ENCODE measurements at regions not wholly inside any gene's neighbourhood (a gene's known extent, or its start where the extent isn't known, plus 50 kb on each side); places are given as distances from the start of the nearest gene placed in this dataset.

DNA sequence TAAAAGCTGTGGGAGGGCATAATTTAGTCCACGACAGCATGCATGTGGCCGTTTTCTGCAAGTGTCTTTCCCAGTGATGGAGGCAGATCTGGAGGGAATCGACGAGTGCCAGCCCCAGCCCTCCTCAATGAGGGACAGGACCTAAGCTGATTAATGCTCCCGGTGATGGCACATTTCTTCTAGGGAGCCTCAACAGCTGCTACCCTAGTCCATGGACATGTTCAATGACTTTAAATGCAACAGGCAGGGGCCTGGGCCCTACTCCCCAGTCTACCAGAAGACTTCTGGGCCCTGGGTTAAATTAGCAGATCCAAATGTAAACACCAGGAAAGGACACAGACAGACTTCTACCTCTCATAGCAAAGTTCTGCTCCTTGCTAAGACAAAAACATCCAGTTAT lies 155.1 kb downstream of the ACTR3 start:
- no TSS peak for BruUV-seq (replicated peaks)
- intact Hi-C loops (cut with micrococcal nuclease), result no loop called here
- DNase-seq, result no peak
- no peaks in the 10 kb centered on the region for H3K9me2 ChIP-seq (replicated peaks; ENCODE audit: low read length)
- no peak overlapping the region for H3K4me3 ChIP-seq (ENCODE audit: low read length)
- no peak overlapping the region for H3K27ac ChIP-seq (ENCODE audit: low read length)
- H4K20me1 ChIP-seq (ENCODE audit: low read length), result no peaks in the 10 kb centered on the region
- ChIA-PET CTCF (no interaction called here), POLR2A (ENCODE audit: unreplicated experiment) (no interaction called here)
- no peaks in the 10 kb centered on the region for H3F3A ChIP-seq (ENCODE audit: low read length, unreplicated experiment)
- H3K79me2 ChIP-seq (ENCODE audit: low read length), result no peaks in the 10 kb centered on the region
- no peak for TF ChIP-seq EZH2phosphoT487 (IDR thresholded peaks at IDR 0.05; ENCODE audit: borderline replicate concordance, low read length)
- TF ChIP-seq CTCF (conservative IDR thresholded peaks at IDR 0.05; ENCODE audit: low read depth, low read length), result no peak
- TF ChIP-seq EZH2 (IDR thresholded peaks at IDR 0.05; ENCODE audit: low read length, unreplicated experiment), result no peak
- H2AFZ ChIP-seq (ENCODE audit: low read length), result no peak overlapping the region
- no peak overlapping the region for H3K9ac ChIP-seq (ENCODE audit: low read length)
- no peak for ATAC-seq
- no peaks in the 10 kb centered on the region for H3K36me3 ChIP-seq (ENCODE audit: low read depth, low read length)
- no peaks in the 10 kb centered on the region for H3K9me3 ChIP-seq (ENCODE audit: low read length)
- H3K4me2 ChIP-seq (ENCODE audit: low read length), result no peak overlapping the region
- 0 out of 2 replicates have a peak, but pooled peaks cover 24% of the 10 kb centered on the region for H3K27me3 ChIP-seq (ENCODE audit: low read length)
- H3K4me1 ChIP-seq (ENCODE audit: insufficient read depth, low read length), result no peaks in the 10 kb centered on the region

DNA sequence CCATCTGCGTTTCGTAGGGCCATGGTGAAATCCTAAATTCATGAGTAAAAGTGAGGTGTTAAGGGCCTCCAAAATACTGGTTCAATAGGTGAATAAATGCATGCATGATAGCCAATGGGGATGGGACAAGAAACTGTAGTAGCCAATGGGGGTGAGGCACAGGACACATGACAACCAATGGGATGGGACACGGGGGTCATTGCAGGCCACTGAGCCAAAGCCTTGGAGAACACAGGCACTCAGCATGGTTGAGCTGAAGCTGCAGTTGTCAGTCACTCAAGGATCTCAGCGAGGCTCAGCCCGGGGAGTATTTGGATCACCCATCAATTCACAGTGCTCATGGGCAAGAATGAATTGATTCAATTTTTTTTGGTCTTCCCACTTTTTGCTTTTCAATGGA lies 156.5 kb downstream of the ACTR3 start:
- Histone ChIP-seq H3K4me1 (ENCODE audit: insufficient read depth, low read length) (no peaks in the 10 kb centered on the region), H3K79me2 (ENCODE audit: low read length) (no peaks in the 10 kb centered on the region), H3F3A (ENCODE audit: low read length, unreplicated experiment) (no peaks in the 10 kb centered on the region), H3K27me3 (ENCODE audit: low read length) (peaks cover 21% of the 10 kb centered on the region; the same call in 1 of the 2 replicates), H3K36me3 (ENCODE audit: low read depth, low read length) (no peaks in the 10 kb centered on the region), H3K9ac (ENCODE audit: low read length) (no peak overlapping the region), H3K27ac (ENCODE audit: low read length) (no peak overlapping the region), H3K4me3 (ENCODE audit: low read length) (no peak overlapping the region), H3K9me2 (replicated peaks; ENCODE audit: low read length) (no peaks in the 10 kb centered on the region), H2AFZ (ENCODE audit: low read length) (no peak overlapping the region), H3K4me2 (ENCODE audit: low read length) (no peak overlapping the region), H3K9me3 (ENCODE audit: low read length) (no peaks in the 10 kb centered on the region), H4K20me1 (ENCODE audit: low read length) (no peaks in the 10 kb centered on the region)
- ATAC-seq, result no peak
- intact Hi-C loops (cut with micrococcal nuclease), result no loop called here
- no TSS peak for BruUV-seq (replicated peaks)
- DNase-seq, result no peak
- CTCF ChIA-PET, result no interaction called here
- TF ChIP-seq EZH2phosphoT487 (IDR thresholded peaks at IDR 0.05; ENCODE audit: borderline replicate concordance, low read length), result no peak
- no peak for TF ChIP-seq EZH2 (IDR thresholded peaks at IDR 0.05; ENCODE audit: low read length, unreplicated experiment)
- TF ChIP-seq CTCF (conservative IDR thresholded peaks at IDR 0.05; ENCODE audit: low read depth, low read length), result no peak
- POLR2A ChIA-PET (ENCODE audit: unreplicated experiment), result no interaction called here

DNA sequence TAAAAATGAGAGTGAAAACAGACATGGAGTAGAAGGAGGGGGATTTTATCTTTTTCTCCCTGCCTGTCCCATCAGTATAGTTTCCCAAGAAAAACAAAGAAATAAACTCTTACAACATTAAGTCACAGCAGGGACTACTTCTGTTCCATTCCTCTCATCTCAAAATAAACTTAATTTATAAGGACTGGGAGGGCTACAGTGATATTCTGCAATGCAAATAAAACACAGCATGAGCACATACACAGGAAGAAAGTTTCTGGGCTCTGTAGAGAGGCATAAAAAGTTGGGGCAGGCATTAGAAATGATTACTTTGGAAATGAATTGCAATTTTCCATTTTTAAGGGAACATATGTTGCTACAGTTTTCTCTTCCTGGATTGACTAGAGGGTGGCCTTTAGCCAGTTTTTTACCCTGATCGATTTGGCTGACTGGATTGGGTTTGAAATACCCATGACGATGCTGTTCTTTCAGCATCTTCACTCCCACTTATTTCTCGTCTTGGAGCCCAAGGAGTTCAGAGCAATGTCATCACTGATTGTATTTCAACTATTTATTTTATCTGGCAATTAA lies 157.1 kb downstream of the ACTR3 start:
- Histone ChIP-seq H3K27me3 (ENCODE audit: low read length) (peaks cover 22% of the 10 kb centered on the region; the same call in 1 of the 2 replicates), H3K9me2 (replicated peaks; ENCODE audit: low read length) (no peaks in the 10 kb centered on the region), H3K4me1 (ENCODE audit: insufficient read depth, low read length) (no peaks in the 10 kb centered on the region), H2AFZ (ENCODE audit: low read length) (no peak overlapping the region), H3F3A (ENCODE audit: low read length, unreplicated experiment) (no peaks in the 10 kb centered on the region), H4K20me1 (ENCODE audit: low read length) (no peaks in the 10 kb centered on the region), H3K9ac (ENCODE audit: low read length) (no peak overlapping the region), H3K36me3 (ENCODE audit: low read depth, low read length) (no peaks in the 10 kb centered on the region), H3K27ac (ENCODE audit: low read length) (no peak overlapping the region), H3K4me3 (ENCODE audit: low read length) (no peak overlapping the region), H3K79me2 (ENCODE audit: low read length) (no peaks in the 10 kb centered on the region), H3K4me2 (ENCODE audit: low read length) (no peak overlapping the region), H3K9me3 (ENCODE audit: low read length) (no peaks in the 10 kb centered on the region)
- ATAC-seq, result no peak
- no TSS peak for BruUV-seq (replicated peaks)
- POLR2A ChIA-PET (ENCODE audit: unreplicated experiment), result no interaction called here
- intact Hi-C loops (cut with micrococcal nuclease), result no loop called here
- DNase-seq, result no peak
- CTCF ChIA-PET, result no interaction called here
- TF ChIP-seq CTCF (conservative IDR thresholded peaks at IDR 0.05; ENCODE audit: low read depth, low read length) (no peak), EZH2 (IDR thresholded peaks at IDR 0.05; ENCODE audit: low read length, unreplicated experiment) (no peak), EZH2phosphoT487 (IDR thresholded peaks at IDR 0.05; ENCODE audit: borderline replicate concordance, low read length) (no peak)

Measured in PC-3 (cell line).